GM12878 (cell line): ENCODE measurements at regions not wholly inside any gene's neighbourhood (a gene's known extent, or its start where the extent isn't known, plus 50 kb on each side); places are given as distances from the start of the nearest gene placed in this dataset.

Experiments used
- ATAC-seq: fragments of 200-7000 bp; cut with Tn5 transposase; 3 replicates; pipeline ENCODE4 v1.9.1; 2020; ENCODE audit warnings: mild to moderate bottlenecking, moderate library complexity
- BruUV-seq: library from RNA; stranded (reverse); fragments of 400-500 nt; replicated peaks from 2 replicates; lab custom pipeline; 2021; lab: Mats Ljungman, UMichigan
- CTCF ChIA-PET: fragments of 300-600 bp; sonication (Branson Sonifier 250); formaldehyde crosslinking; extraction: SDS; loops from one replicate; lab custom pipeline; 2021; ENCODE audit warnings: inconsistent platforms; lab: Yijun Ruan, JAX
- POLR2A ChIA-PET: fragments of 350-600 bp; formaldehyde crosslinking; extraction: SDS; loops from one replicate; lab custom pipeline; 2021; ENCODE audit warnings: inconsistent platforms; lab: Charles Lee
- RAD21 ChIA-PET: fragments of 300-600 bp; sonication (Branson Sonifier 250); formaldehyde crosslinking; loops from one replicate; lab custom pipeline; 2023; ENCODE audit warnings: antibody characterized with exemption; ENCODE audit not compliant: unreplicated experiment; lab: Charles Lee
- SMC1A ChIA-PET: fragments of 300-600 bp; sonication (Branson Sonifier 250); formaldehyde crosslinking; loops from one replicate; lab custom pipeline; 2023; ENCODE audit not compliant: unreplicated experiment, uncharacterized antibody; lab: Charles Lee
- DNase-seq: peaks from one replicate; pipeline ENCODE4 v3.0.0-alpha.2; 2011; ENCODE audit warnings: low read depth, low spot score
- FAIRE-seq: peaks from 3 replicates; lab custom pipeline; 2011; peaks lifted over from hg19 to GRCh38; lab: Jason Lieb, UNC
- H2AFZ ChIP-seq: 2 replicates; pipeline ENCODE4 v1.6.0; 2011; ENCODE audit warnings: low read depth, low read length, control low read depth; ENCODE audit not compliant: control insufficient read depth
- H3K27ac ChIP-seq: 2 replicates; pipeline ENCODE4 v1.5.1; 2011; ENCODE audit warnings: control low read depth; ENCODE audit not compliant: control insufficient read depth, insufficient read depth
- H3K27me3 ChIP-seq, 2 experiments: replicated peaks in 1 of 2; 2 replicates each; pipeline versions ENCODE4 v1.6.0 to v1.6.1; 2011; ENCODE audit warnings: low read length in 1 of 2; ENCODE audit not compliant: control insufficient read depth in 2 of 2, insufficient read depth in 2 of 2
- H3K36me3 ChIP-seq, 2 experiments: 2 replicates each; pipeline ENCODE4 v1.5.1; 2011; ENCODE audit warnings: low read length in 1 of 2; ENCODE audit not compliant: control insufficient read depth in 2 of 2, insufficient read depth in 2 of 2
- H3K4me1 ChIP-seq: 2 replicates; pipeline ENCODE4 v1.6.1; 2011; ENCODE audit warnings: mild to moderate bottlenecking, low read length, moderate library complexity, mixed read lengths; ENCODE audit not compliant: control insufficient read depth, insufficient read depth
- H3K4me2 ChIP-seq: 2 replicates; pipeline ENCODE4 v1.6.0; 2011; ENCODE audit warnings: control low read depth; ENCODE audit not compliant: control insufficient read depth, insufficient read depth
- H3K4me3 ChIP-seq: fragments of 200-600 bp; sonication (generic); 2 replicates; pipeline ENCODE4 v1.5.1; 2016
- H3K79me2 ChIP-seq: 2 replicates; pipeline ENCODE4 v1.6.0; 2011; ENCODE audit warnings: low read length; ENCODE audit not compliant: control insufficient read depth, insufficient read depth
- H3K9ac ChIP-seq: 2 replicates; pipeline ENCODE4 v1.8.0; 2011; ENCODE audit warnings: low read length, control low read depth, mixed read lengths; ENCODE audit not compliant: control insufficient read depth, insufficient read depth
- H3K9me3 ChIP-seq: replicated peaks from 3 replicates; pipeline ENCODE4 v1.5.1; 2011; ENCODE audit warnings: mild to moderate bottlenecking, low read length; ENCODE audit not compliant: control insufficient read depth, insufficient read depth
- H4K20me1 ChIP-seq: 2 replicates; pipeline ENCODE4 v1.6.0; 2011; ENCODE audit not compliant: control insufficient read depth, insufficient read depth
- ATF3 ChIP-seq: IDR thresholded peaks from 2 replicates; pipeline ENCODE4 v1.6.1; 2011; ENCODE audit warnings: low read depth, mild to moderate bottlenecking, low read length, moderate library complexity, borderline replicate concordance; ENCODE audit errors: extremely low read depth
- BHLHE40 ChIP-seq, 2 experiments: fragments of 450-650 bp in 1 of 2; IDR thresholded peaks; 2 replicates each; pipeline ENCODE4 v1.6.1; 2011 to 2017; ENCODE audit warnings: low read depth in 2 of 2, borderline replicate concordance in 1 of 2, improper control_type of control experiment in 1 of 2, low read length in 1 of 2, mild to moderate bottlenecking in 1 of 2
- CBX3 ChIP-seq: fragments of 200-600 bp; sonication (generic); IDR thresholded peaks from 2 replicates; pipeline ENCODE4 v1.6.1; 2016; ENCODE audit warnings: low read depth, borderline replicate concordance
- CHD4 ChIP-seq: fragments of 200-600 bp; sonication (generic); IDR thresholded peaks from 2 replicates; pipeline ENCODE4 v1.6.1; 2016; ENCODE audit warnings: mild to moderate bottlenecking
- DPF2 ChIP-seq: fragments of 450-650 bp; IDR thresholded peaks from 2 replicates; pipeline ENCODE4 v1.6.1; 2017; ENCODE audit warnings: mild to moderate bottlenecking
- E4F1 ChIP-seq: fragments of 450-650 bp; IDR thresholded peaks from 2 replicates; pipeline ENCODE4 v1.6.1; 2018; ENCODE audit warnings: borderline replicate concordance, mild to moderate bottlenecking; ENCODE audit not compliant: partially characterized antibody
- HSF1 ChIP-seq: fragments of 150-350 bp; IDR thresholded peaks from 2 replicates; pipeline ENCODE4 v1.6.1; 2014; ENCODE audit warnings: mild to moderate bottlenecking, low read depth, low read length
- IKZF2 ChIP-seq, 2 experiments: fragments of 450-650 bp; IDR thresholded peaks; 2 replicates each; pipeline ENCODE4 v1.6.1; 2017; ENCODE audit warnings: mild to moderate bottlenecking in 2 of 2, moderate library complexity in 2 of 2
- KDM1A ChIP-seq: fragments of 200-600 bp; sonication (generic); IDR thresholded peaks from 2 replicates; pipeline ENCODE4 v1.6.1; 2016; ENCODE audit warnings: borderline replicate concordance
- MTA2 ChIP-seq: fragments of 450-650 bp; IDR thresholded peaks from 2 replicates; pipeline ENCODE4 v1.6.1; 2016; ENCODE audit warnings: low read depth, mild to moderate bottlenecking, moderate library complexity
- MXI1 ChIP-seq: fragments of 150-350 bp; IDR thresholded peaks from 2 replicates; pipeline ENCODE4 v1.6.1; 2011; ENCODE audit warnings: low read depth, mild to moderate bottlenecking, inconsistent platforms, low read length, improper control_type of control experiment
- NFIC ChIP-seq: IDR thresholded peaks from 2 replicates; pipeline ENCODE4 v1.6.1; 2012; ENCODE audit warnings: low read depth, mild to moderate bottlenecking, inconsistent platforms, low read length, moderate library complexity
- RAD51 ChIP-seq: fragments of 450-650 bp; IDR thresholded peaks from 2 replicates; pipeline ENCODE4 v1.6.1; 2016; ENCODE audit warnings: moderate library complexity, mild to moderate bottlenecking, inconsistent platforms
- RFX5 ChIP-seq: IDR thresholded peaks from 2 replicates; pipeline ENCODE4 v1.6.1; 2011; ENCODE audit warnings: low read depth, low read length, improper control_type of control experiment
- SMAD1 ChIP-seq: fragments of 450-650 bp; IDR thresholded peaks from 2 replicates; pipeline ENCODE4 v1.6.1; 2018; ENCODE audit warnings: mild to moderate bottlenecking, low read depth; ENCODE audit not compliant: partially characterized antibody
- SMC3 ChIP-seq: IDR thresholded peaks from 2 replicates; pipeline ENCODE4 v1.6.1; 2011; ENCODE audit warnings: low read length, improper control_type of control experiment, borderline replicate concordance
- SRF ChIP-seq, 2 experiments: IDR thresholded peaks; 2 replicates each; pipeline ENCODE4 v1.6.1; 2011; ENCODE audit warnings: low read depth in 2 of 2, low read length in 2 of 2, mild to moderate bottlenecking in 1 of 2, moderate library complexity in 1 of 2
- TAF1 ChIP-seq: IDR thresholded peaks from 2 replicates; pipeline ENCODE4 v1.6.1; 2011; ENCODE audit warnings: mild to moderate bottlenecking, low read depth, low read length, borderline replicate concordance
- ZNF207 ChIP-seq: fragments of 450-650 bp; IDR thresholded peaks from 2 replicates; pipeline ENCODE4 v1.6.1; 2014; ENCODE audit warnings: antibody characterized with exemption, mild to moderate bottlenecking, borderline replicate concordance
- ZNF274 ChIP-seq: IDR thresholded peaks from one replicate; pipeline ENCODE4 v1.8.0; 2011; ENCODE audit not compliant: insufficient read length, insufficient read depth
- whole genome bisulfite sequencing: methylation state at CpG from one replicate; pipeline ENCODE4 v1.1.6; 2016; ENCODE audit warnings: low lambda C conversion rate; ENCODE audit not compliant: insufficient replicate concordance, insufficient coverage; ENCODE audit errors: missing lambda C conversion rate; 5-methylcytosine and 5-hydroxymethylcytosine counted together
- in situ Hi-C: fragments of 300-500 bp; cut with MboI; formaldehyde crosslinking; loops from 9 replicates; pipeline ENCODE4 v1.14.3; 2018; ENCODE audit warnings: mixed read lengths
- intact Hi-C: fragments of 100-400 bp; cut with micrococcal nuclease; formaldehyde crosslinking; loops from one replicate; pipeline ENCODE4 v1.14.2; 2022; ENCODE audit not compliant: unreplicated experiment

- Histone ChIP-seq H3K36me3 (no peaks in the 10 kb centered on the region), H3K9me3 (no peaks in the 10 kb centered on the region), H3K27ac (no peak overlapping the region), H3K4me1 (no peaks in the 10 kb centered on the region), H3K9ac (no peak overlapping the region), H3K27me3 (no peaks in the 10 kb centered on the region), H3K4me3 (no peak overlapping the region), H4K20me1 (no peaks in the 10 kb centered on the region), H3K79me2 (no peaks in the 10 kb centered on the region), H2AFZ (no peak overlapping the region), H3K4me2 (no peak overlapping the region)
- ChIA-PET SMC1A (interaction anchor here (1.1 kb wide), 1 partner anchor 54 kb away, joined by 3 read pairs; no protein-coding TSS in a partner anchor), POLR2A (no interaction called here), RAD21 (no interaction called here), CTCF (no interaction called here)
- no peak for ATAC-seq
- DNase-seq = no peak
- in situ Hi-C loops = no loop called here
- WGBS = 67% methylated on average over 3 of the region's 3 CpGs
- intact Hi-C loops = no loop called here
- FAIRE-seq = no peak
- TF ChIP-seq E4F1 = no peak
- no peak for TF ChIP-seq BHLHE40 (IDR thresholded peaks at IDR 0.05; ENCODE audit: borderline replicate concordance in 1 of 2, low read depth in 2 of 2, low read length in 1 of 2)
- no peak for TF ChIP-seq DPF2
- TF ChIP-seq ATF3 = no peak
- no peak for TF ChIP-seq ZNF207
- no peak for TF ChIP-seq CHD4
- TF ChIP-seq HSF1 = no peak
- no peak for TF ChIP-seq RAD51
- no peak for TF ChIP-seq IKZF2 (IDR thresholded peaks at IDR 0.05)
- no peak for TF ChIP-seq SRF (IDR thresholded peaks at IDR 0.05; ENCODE audit: low read depth in 2 of 2, low read length in 2 of 2)
- no peak for TF ChIP-seq SMAD1
- TF ChIP-seq KDM1A = no peak
- no peak for TF ChIP-seq MTA2
- TF ChIP-seq CBX3 = no peak
- TF ChIP-seq RFX5 = no peak
- no peak for TF ChIP-seq TAF1
- no peak for TF ChIP-seq SMC3
- no peak for TF ChIP-seq ZNF274
- TF ChIP-seq MXI1 = no peak
- TF ChIP-seq NFIC = no peak
- no TSS peak for BruUV-seq
These were observed 146.0 kb downstream of the SPANXN4 start for GRCh38 chrX:143171703-143172102.
